ENCODE measurements at regions not wholly inside any gene's neighbourhood (a gene's known extent, or its start where the extent isn't known, plus 50 kb on each side); places are given as distances from the start of the nearest gene placed in this dataset.

GRCh38 chr15:72998681-72999466 is 53.4 kb upstream of the NEO1 start:
- TF ChIP-seq ZNF384 (IDR thresholded peaks at IDR 0.05), result no peak
- TF ChIP-seq HDGF (IDR thresholded peaks at IDR 0.05; ENCODE audit: borderline replicate concordance), result no peak
- no peak for TF ChIP-seq SP1 (IDR thresholded peaks at IDR 0.05)
- TF ChIP-seq FOXM1 (IDR thresholded peaks at IDR 0.05; ENCODE audit: borderline replicate concordance), result no peak
- TF ChIP-seq TARDBP (IDR thresholded peaks at IDR 0.05), result no peak
- no peak for TF ChIP-seq FOXA1 (IDR thresholded peaks at IDR 0.05)
- TF ChIP-seq SUZ12 (IDR thresholded peaks at IDR 0.05), result no peak

All from HEK293T (cell line).